Activated CD4-positive, alpha-beta T cell treated with anti-CD3 and anti-CD28 coated beads, Interleukin-2, amount 10 ng/mL, durations not matched to agents 24 days and 14 days (primary cell): ENCODE measurements at regions not wholly inside any gene's neighbourhood (a gene's known extent, or its start where the extent isn't known, plus 50 kb on each side); places are given as distances from the start of the nearest gene placed in this dataset.

Experiments used
- DNase-seq: peaks from one replicate; pipeline ENCODE4 v3.0.0; 2022
- H3K27ac Mint-ChIP-seq: one replicate; pipeline ENCODE4 v1.8.0; 2022; ENCODE audit warnings: mild to moderate bottlenecking, mixed read lengths
- H3K27me3 Mint-ChIP-seq: one replicate; pipeline ENCODE4 v1.8.0; 2022; ENCODE audit warnings: mixed read lengths
- H3K36me3 Mint-ChIP-seq: one replicate; pipeline ENCODE4 v1.8.0; 2022; ENCODE audit warnings: low read depth, mild to moderate bottlenecking, mixed read lengths
- H3K4me1 Mint-ChIP-seq: one replicate; pipeline ENCODE4 v1.8.0; 2021; ENCODE audit warnings: mixed read lengths
- H3K4me3 Mint-ChIP-seq: one replicate; pipeline ENCODE4 v1.8.0; 2022; ENCODE audit warnings: mild to moderate bottlenecking, moderate library complexity, mixed read lengths
- H3K9me3 Mint-ChIP-seq: one replicate; pipeline ENCODE4 v1.8.0; 2021; ENCODE audit warnings: mixed read lengths
- intact Hi-C: fragments of 100-400 bp; cut with micrococcal nuclease; formaldehyde crosslinking; loops from one replicate; pipeline ENCODE4 v1.15.1; 2023

GRCh38 chr5:133842846-133843611, 125.4 kb downstream of the C5orf15 start:
- intact Hi-C loops = no loop called here
- H3K9me3 Mint-ChIP-seq = no peaks in the 10 kb centered on the region
- H3K4me3 Mint-ChIP-seq = no peak overlapping the region
- H3K27me3 Mint-ChIP-seq = peaks cover 21% of the 10 kb centered on the region
- H3K27ac Mint-ChIP-seq = no peak overlapping the region
- H3K36me3 Mint-ChIP-seq = no peaks in the 10 kb centered on the region
- peaks cover 5% of the 10 kb centered on the region for H3K4me1 Mint-ChIP-seq
- DNase-seq = no peak

GRCh38 chr5:133841831-133842750, 126.3 kb downstream of the C5orf15 start:
- Mint-ChIP-seq H3K9me3 (no peaks in the 10 kb centered on the region), H3K36me3 (no peaks in the 10 kb centered on the region), H3K27me3 (peaks cover 24% of the 10 kb centered on the region), H3K4me1 (peaks cover 5% of the 10 kb centered on the region), H3K27ac (no peak overlapping the region), H3K4me3 (no peak overlapping the region)
- intact Hi-C loops = no loop called here
- DNase-seq = no peak

GRCh38 chr5:133840168-133840567, 128.3 kb downstream of the C5orf15 start:
- Mint-ChIP-seq H3K27me3 (peaks cover 36% of the 10 kb centered on the region), H3K9me3 (peaks cover 8% of the 10 kb centered on the region), H3K36me3 (no peaks in the 10 kb centered on the region), H3K4me1 (no peaks in the 10 kb centered on the region), H3K4me3 (no peak overlapping the region), H3K27ac (no peak overlapping the region)
- intact Hi-C loops = no loop called here
- no peak for DNase-seq

GRCh38 chr5:133839721-133840120, 128.7 kb downstream of the C5orf15 start:
- H3K36me3 Mint-ChIP-seq = no peaks in the 10 kb centered on the region
- no peak overlapping the region for H3K4me3 Mint-ChIP-seq
- no peaks in the 10 kb centered on the region for H3K4me1 Mint-ChIP-seq
- no peak overlapping the region for H3K27ac Mint-ChIP-seq
- H3K9me3 Mint-ChIP-seq = peaks cover 8% of the 10 kb centered on the region
- DNase-seq = no peak
- peaks cover 39% of the 10 kb centered on the region for H3K27me3 Mint-ChIP-seq
- intact Hi-C loops = no loop called here

GRCh38 chr5:133839090-133839489, 129.3 kb downstream of the C5orf15 start:
- intact Hi-C loops = no loop called here
- Mint-ChIP-seq H3K36me3 (no peaks in the 10 kb centered on the region), H3K27me3 (peaks cover 42% of the 10 kb centered on the region), H3K9me3 (peaks cover 8% of the 10 kb centered on the region), H3K27ac (no peak overlapping the region), H3K4me3 (no peak overlapping the region), H3K4me1 (no peaks in the 10 kb centered on the region)
- no peak for DNase-seq

GRCh38 chr5:133838286-133838685, 130.1 kb downstream of the C5orf15 start:
- H3K36me3 Mint-ChIP-seq = no peaks in the 10 kb centered on the region
- H3K27ac Mint-ChIP-seq = no peak overlapping the region
- intact Hi-C loops = no loop called here
- peaks cover 8% of the 10 kb centered on the region for H3K9me3 Mint-ChIP-seq
- no peak for DNase-seq
- H3K4me1 Mint-ChIP-seq = no peaks in the 10 kb centered on the region
- peaks cover 46% of the 10 kb centered on the region for H3K27me3 Mint-ChIP-seq
- H3K4me3 Mint-ChIP-seq = no peak overlapping the region

GRCh38 chr5:133831491-133832224, 136.8 kb downstream of the C5orf15 start:
- intact Hi-C loops = no loop called here
- H3K36me3 Mint-ChIP-seq = no peaks in the 10 kb centered on the region
- peaks cover 6% of the 10 kb centered on the region for H3K9me3 Mint-ChIP-seq
- H3K4me3 Mint-ChIP-seq = no peak overlapping the region
- H3K27me3 Mint-ChIP-seq = peaks cover 20% of the 10 kb centered on the region
- H3K4me1 Mint-ChIP-seq = no peaks in the 10 kb centered on the region
- no peak overlapping the region for H3K27ac Mint-ChIP-seq
- DNase-seq = no peak

GRCh38 chr5:133830911-133831310, 137.5 kb downstream of the C5orf15 start:
- no peak for DNase-seq
- no peak overlapping the region for H3K27ac Mint-ChIP-seq
- peaks cover 13% of the 10 kb centered on the region for H3K27me3 Mint-ChIP-seq
- intact Hi-C loops = no loop called here
- H3K4me3 Mint-ChIP-seq = no peak overlapping the region
- H3K36me3 Mint-ChIP-seq = no peaks in the 10 kb centered on the region
- H3K9me3 Mint-ChIP-seq = no peaks in the 10 kb centered on the region
- H3K4me1 Mint-ChIP-seq = peaks cover 4% of the 10 kb centered on the region

- H3K4me3 Mint-ChIP-seq = no peak overlapping the region
- H3K36me3 Mint-ChIP-seq = no peaks in the 10 kb centered on the region
- intact Hi-C loops = no loop called here
- no peak for DNase-seq
- peaks cover 8% of the 10 kb centered on the region for H3K4me1 Mint-ChIP-seq
- H3K9me3 Mint-ChIP-seq = no peaks in the 10 kb centered on the region
- H3K27ac Mint-ChIP-seq = no peak overlapping the region
- peaks cover 13% of the 10 kb centered on the region for H3K27me3 Mint-ChIP-seq
These were observed 138.1 kb downstream of the C5orf15 start for GRCh38 chr5:133830281-133830680.

GRCh38 chr5:133829786-133830185, 138.6 kb downstream of the C5orf15 start:
- intact Hi-C loops = no loop called here
- H3K4me1 Mint-ChIP-seq = peaks cover 13% of the 10 kb centered on the region
- no peak overlapping the region for H3K27ac Mint-ChIP-seq
- H3K36me3 Mint-ChIP-seq = no peaks in the 10 kb centered on the region
- H3K9me3 Mint-ChIP-seq = no peaks in the 10 kb centered on the region
- peaks cover 9% of the 10 kb centered on the region for H3K27me3 Mint-ChIP-seq
- no peak for DNase-seq
- H3K4me3 Mint-ChIP-seq = no peak overlapping the region

- intact Hi-C loops = no loop called here
- no peak for DNase-seq
- Mint-ChIP-seq H3K4me1 (peaks cover 16% of the 10 kb centered on the region), H3K36me3 (no peaks in the 10 kb centered on the region), H3K27ac (no peak overlapping the region), H3K4me3 (no peak overlapping the region), H3K27me3 (peaks cover 2% of the 10 kb centered on the region), H3K9me3 (no peaks in the 10 kb centered on the region)
These were observed 139.7 kb downstream of the C5orf15 start for GRCh38 chr5:133828722-133829121.

GRCh38 chr5:133827830-133828229, 140.6 kb downstream of the C5orf15 start:
- H3K4me3 Mint-ChIP-seq = no peak overlapping the region
- peaks cover 16% of the 10 kb centered on the region for H3K4me1 Mint-ChIP-seq
- no peaks in the 10 kb centered on the region for H3K9me3 Mint-ChIP-seq
- H3K27ac Mint-ChIP-seq = no peak overlapping the region
- H3K36me3 Mint-ChIP-seq = no peaks in the 10 kb centered on the region
- H3K27me3 Mint-ChIP-seq = peaks cover 2% of the 10 kb centered on the region
- no peak for DNase-seq
- intact Hi-C loops = no loop called here

- intact Hi-C loops = no loop called here
- H3K27ac Mint-ChIP-seq = no peak overlapping the region
- no peak overlapping the region for H3K4me3 Mint-ChIP-seq
- no peaks in the 10 kb centered on the region for H3K27me3 Mint-ChIP-seq
- no peak for DNase-seq
- H3K36me3 Mint-ChIP-seq = no peaks in the 10 kb centered on the region
- no peaks in the 10 kb centered on the region for H3K9me3 Mint-ChIP-seq
- peaks cover 16% of the 10 kb centered on the region for H3K4me1 Mint-ChIP-seq
These were observed 141.4 kb downstream of the C5orf15 start for GRCh38 chr5:133827011-133827410.
